CD4-positive, alpha-beta T cell (primary cell): ENCODE measurements at regions not wholly inside any gene's neighbourhood (a gene's known extent, or its start where the extent isn't known, plus 50 kb on each side); places are given as distances from the start of the nearest gene placed in this dataset.

Source experiments
- ATAC-seq: fragments of 200-7000 bp; cut with Tn5 transposase; one replicate; pipeline ENCODE4 v1.10.0; 2022; ENCODE audit warnings: mild to moderate bottlenecking; ENCODE audit not compliant: poor library complexity
- CTCF ChIA-PET: fragments of 350-600 bp; sonication (Branson Sonifier 250); formaldehyde crosslinking; loops from one replicate; lab custom pipeline; 2021; ENCODE audit warnings: antibody characterized with exemption, inconsistent platforms; lab: Charles Lee
- POLR2A ChIA-PET: fragments of 350-600 bp; sonication (Branson Sonifier 250); formaldehyde crosslinking; loops from one replicate; lab custom pipeline; 2021; ENCODE audit warnings: antibody characterized with exemption, inconsistent platforms; lab: Charles Lee
- DNase-seq, 14 experiments: peaks; one replicate each; pipeline ENCODE4 v3.0.0-alpha.2; 2013 to 2020; ENCODE audit warnings: mixed read lengths in 2 of 14
- H3K27ac ChIP-seq, 2 donors: one replicate each; pipeline versions ENCODE4 v1.5.1 to v1.7.0; 2013; ENCODE audit warnings: low read length in 2 of 2, low read depth in 1 of 2, mild to moderate bottlenecking in 1 of 2
- H3K27me3 ChIP-seq, 2 experiments: 1 replicate in 1 of 2; 2 replicates in 1 of 2; pipeline versions ENCODE4 v1.6.1 to v1.7.0; 2013; ENCODE audit warnings: low read length in 2 of 2, control low read depth in 1 of 2, mild to moderate bottlenecking in 1 of 2, moderate library complexity in 1 of 2; ENCODE audit not compliant: insufficient read depth in 2 of 2, control insufficient read depth in 1 of 2
- H3K36me3 ChIP-seq: one replicate; pipeline ENCODE4 v1.6.1; 2013; ENCODE audit warnings: low read length, control low read depth; ENCODE audit not compliant: insufficient read depth
- H3K4me1 ChIP-seq: one replicate; pipeline ENCODE4 v1.6.1; 2013; ENCODE audit warnings: low read length, control low read depth; ENCODE audit not compliant: insufficient read depth
- H3K4me3 ChIP-seq: one replicate; pipeline ENCODE4 v1.5.1; 2013; ENCODE audit warnings: mild to moderate bottlenecking, low read length, moderate library complexity
- H3K9me3 ChIP-seq, 2 experiments: 1 replicate in 1 of 2; 2 replicates in 1 of 2; pipeline versions ENCODE4 v1.6.1 to v1.7.0; 2013; ENCODE audit warnings: low read length in 2 of 2, mild to moderate bottlenecking in 2 of 2, control low read depth in 1 of 2, moderate library complexity in 1 of 2; ENCODE audit not compliant: control insufficient read depth in 1 of 2, insufficient read depth in 1 of 2
- H3K27ac Mint-ChIP-seq: one replicate; pipeline ENCODE4 v1.8.0; 2020; ENCODE audit warnings: mixed read lengths
- H3K27me3 Mint-ChIP-seq: one replicate; pipeline ENCODE4 v1.8.0; 2021; ENCODE audit warnings: mixed read lengths
- H3K36me3 Mint-ChIP-seq: one replicate; pipeline ENCODE4 v1.8.0; 2021; ENCODE audit warnings: low read depth, mixed read lengths
- H3K4me1 Mint-ChIP-seq: one replicate; pipeline ENCODE4 v1.8.0; 2021; ENCODE audit warnings: low read depth, mixed read lengths
- H3K4me3 Mint-ChIP-seq: one replicate; pipeline ENCODE4 v1.8.0; 2020; ENCODE audit warnings: mild to moderate bottlenecking, mixed read lengths
- H3K9me3 Mint-ChIP-seq: one replicate; pipeline ENCODE4 v1.8.0; 2020; ENCODE audit warnings: mixed read lengths
- intact Hi-C, 2 experiments: fragments of 100-400 bp; cut with DNase I in 1 of 2; cut with micrococcal nuclease in 1 of 2; formaldehyde crosslinking; loops; one replicate each; pipeline versions ENCODE4 v1.15.1 to v1.9.0; 2023 to 2025; cut with DNase I, micrococcal nuclease
- TF ChIP-seq, protein P1 (sequence below): fragments of 200-600 bp; IDR thresholded peaks from one replicate; pipeline ENCODE4 v1.8.0; 2022; ENCODE audit warnings: antibody characterized with exemption, mild to moderate bottlenecking

DNA sequence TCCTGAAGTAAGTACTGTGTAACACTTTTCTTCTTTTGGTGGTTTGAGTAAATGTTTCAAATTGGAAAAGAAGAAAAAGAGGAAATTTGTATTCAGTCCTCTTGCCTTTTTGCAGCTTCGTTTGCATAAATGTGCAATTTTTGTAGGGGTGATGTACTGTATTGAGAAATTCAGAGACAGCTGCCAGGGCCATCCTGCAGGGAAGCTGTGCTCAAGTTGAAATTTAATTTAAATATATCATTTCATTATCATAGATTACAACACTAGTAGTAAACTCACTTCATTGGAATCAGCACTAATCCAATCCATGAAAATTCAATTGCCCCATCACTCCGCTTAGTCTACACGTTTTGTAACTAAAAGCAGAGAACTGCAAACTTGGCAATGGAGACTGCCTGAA is 415.4 kb downstream of the DNAJB9 start:
- no peaks in the 10 kb centered on the region for H3K27me3 Mint-ChIP-seq
- Histone ChIP-seq H3K4me3 (no peak overlapping the region), H3K27me3 (no peaks in the 10 kb centered on the region), H3K9me3 (peaks cover 0 to 3% of the 10 kb centered on the region in 2 experiments), H3K36me3 (no peaks in the 10 kb centered on the region), H3K27ac (no peak overlapping the region), H3K4me1 (no peaks in the 10 kb centered on the region)
- H3K4me3 Mint-ChIP-seq, result no peak overlapping the region
- CTCF ChIA-PET, result no interaction called here
- intact Hi-C loops, result no loop called here
- TF ChIP-seq, protein P1, sequence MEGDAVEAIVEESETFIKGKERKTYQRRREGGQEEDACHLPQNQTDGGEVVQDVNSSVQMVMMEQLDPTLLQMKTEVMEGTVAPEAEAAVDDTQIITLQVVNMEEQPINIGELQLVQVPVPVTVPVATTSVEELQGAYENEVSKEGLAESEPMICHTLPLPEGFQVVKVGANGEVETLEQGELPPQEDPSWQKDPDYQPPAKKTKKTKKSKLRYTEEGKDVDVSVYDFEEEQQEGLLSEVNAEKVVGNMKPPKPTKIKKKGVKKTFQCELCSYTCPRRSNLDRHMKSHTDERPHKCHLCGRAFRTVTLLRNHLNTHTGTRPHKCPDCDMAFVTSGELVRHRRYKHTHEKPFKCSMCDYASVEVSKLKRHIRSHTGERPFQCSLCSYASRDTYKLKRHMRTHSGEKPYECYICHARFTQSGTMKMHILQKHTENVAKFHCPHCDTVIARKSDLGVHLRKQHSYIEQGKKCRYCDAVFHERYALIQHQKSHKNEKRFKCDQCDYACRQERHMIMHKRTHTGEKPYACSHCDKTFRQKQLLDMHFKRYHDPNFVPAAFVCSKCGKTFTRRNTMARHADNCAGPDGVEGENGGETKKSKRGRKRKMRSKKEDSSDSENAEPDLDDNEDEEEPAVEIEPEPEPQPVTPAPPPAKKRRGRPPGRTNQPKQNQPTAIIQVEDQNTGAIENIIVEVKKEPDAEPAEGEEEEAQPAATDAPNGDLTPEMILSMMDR, result no peak
- no peak for ATAC-seq
- H3K4me1 Mint-ChIP-seq, result no peaks in the 10 kb centered on the region
- H3K36me3 Mint-ChIP-seq, result no peaks in the 10 kb centered on the region
- H3K27ac Mint-ChIP-seq, result no peak overlapping the region
- H3K9me3 Mint-ChIP-seq, result peaks cover 8% of the 10 kb centered on the region
- no peak for DNase-seq
- POLR2A ChIA-PET, result no interaction called here

- no peak overlapping the region for H3K4me3 ChIP-seq
- Mint-ChIP-seq H3K36me3 (no peaks in the 10 kb centered on the region), H3K27me3 (no peaks in the 10 kb centered on the region), H3K4me3 (no peak overlapping the region), H3K4me1 (no peaks in the 10 kb centered on the region), H3K9me3 (peaks cover 5% of the 10 kb centered on the region), H3K27ac (no peak overlapping the region)
- no peak for ATAC-seq
- no peaks in the 10 kb centered on the region for H3K4me1 ChIP-seq
- intact Hi-C loops, result no loop called here
- DNase-seq, result no peak
- no peak overlapping the region for H3K27ac ChIP-seq
- H3K9me3 ChIP-seq, result no peaks in the 10 kb centered on the region
- TF ChIP-seq, protein P1, result no peak
- CTCF ChIA-PET, result no interaction called here
- no peaks in the 10 kb centered on the region for H3K36me3 ChIP-seq
- POLR2A ChIA-PET, result no interaction called here
- H3K27me3 ChIP-seq, result no peaks in the 10 kb centered on the region
Observed at GRCh38 chr7:108989319-108989718, 419.6 kb downstream of the DNAJB9 start.

DNA sequence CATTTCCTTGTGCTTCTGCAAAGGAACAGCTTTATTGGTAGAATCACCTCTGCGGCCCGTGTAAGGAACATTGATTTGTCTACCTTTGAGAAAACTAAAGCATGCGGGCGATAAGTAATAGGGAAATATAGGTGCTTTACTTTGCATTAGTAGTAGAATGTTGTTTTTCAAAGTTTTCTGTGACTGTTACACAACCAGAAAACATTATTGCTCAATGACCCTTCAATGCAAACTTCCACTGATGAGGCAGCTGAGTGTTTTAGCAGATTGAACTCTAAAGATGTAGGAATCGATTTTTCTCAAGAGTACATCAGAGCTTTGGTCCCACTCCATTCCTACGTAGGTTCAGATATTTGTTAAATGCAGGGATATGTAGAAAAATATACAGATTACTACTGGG is 427.8 kb downstream of the DNAJB9 start:
- ChIA-PET POLR2A (no interaction called here), CTCF (no interaction called here)
- no peaks in the 10 kb centered on the region for H3K9me3 ChIP-seq
- no peak overlapping the region for H3K4me3 ChIP-seq
- H3K36me3 Mint-ChIP-seq, result no peaks in the 10 kb centered on the region
- no peak for ATAC-seq
- H3K27me3 ChIP-seq, result no peaks in the 10 kb centered on the region
- H3K4me3 Mint-ChIP-seq, result no peak overlapping the region
- intact Hi-C loops, result no loop called here
- no peaks in the 10 kb centered on the region for H3K4me1 Mint-ChIP-seq
- no peak for DNase-seq
- H3K4me1 ChIP-seq, result no peaks in the 10 kb centered on the region
- TF ChIP-seq, protein P1, result no peak
- H3K27ac Mint-ChIP-seq, result no peak overlapping the region
- H3K9me3 Mint-ChIP-seq, result peaks cover 3% of the 10 kb centered on the region
- no peak overlapping the region for H3K27ac ChIP-seq
- H3K36me3 ChIP-seq, result no peaks in the 10 kb centered on the region
- H3K27me3 Mint-ChIP-seq, result no peaks in the 10 kb centered on the region
